ENCODE measurements at regions not wholly inside any gene's neighbourhood (a gene's known extent, or its start where the extent isn't known, plus 50 kb on each side); places are given as distances from the start of the nearest gene placed in this dataset.

DNA sequence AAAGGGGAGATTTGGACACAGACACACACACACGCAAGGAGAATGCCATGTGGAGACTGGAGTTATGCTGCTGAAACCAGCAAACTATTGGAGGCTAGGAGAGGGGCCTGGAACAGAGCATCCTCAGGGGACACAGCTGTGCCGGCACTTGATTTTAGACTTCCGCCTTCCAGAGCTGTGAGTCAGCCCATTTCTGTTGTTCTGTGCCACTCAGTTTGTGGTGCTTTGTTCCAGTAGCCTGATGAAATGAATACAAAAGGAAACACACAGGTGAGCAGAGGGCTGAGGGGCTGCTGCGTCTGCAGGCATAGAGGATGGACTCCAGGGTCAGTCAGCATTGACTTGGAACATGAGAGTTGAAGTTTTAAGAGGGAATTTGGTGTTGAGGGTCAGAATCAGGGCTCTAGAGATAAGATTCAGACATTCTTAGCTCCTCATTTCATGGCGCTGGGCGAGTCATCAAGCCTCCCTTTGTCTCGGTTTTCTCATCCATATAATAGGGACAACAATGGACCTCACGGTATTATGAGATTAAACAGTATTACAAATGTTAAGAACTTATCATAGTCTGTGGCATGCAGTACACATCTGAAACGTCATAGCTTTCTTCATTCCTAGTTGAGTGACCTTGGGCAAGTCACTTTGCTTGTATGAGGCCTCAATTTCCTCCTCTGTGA is 191.0 kb downstream of the MIAT start:
- TF ChIP-seq, protein P1, sequence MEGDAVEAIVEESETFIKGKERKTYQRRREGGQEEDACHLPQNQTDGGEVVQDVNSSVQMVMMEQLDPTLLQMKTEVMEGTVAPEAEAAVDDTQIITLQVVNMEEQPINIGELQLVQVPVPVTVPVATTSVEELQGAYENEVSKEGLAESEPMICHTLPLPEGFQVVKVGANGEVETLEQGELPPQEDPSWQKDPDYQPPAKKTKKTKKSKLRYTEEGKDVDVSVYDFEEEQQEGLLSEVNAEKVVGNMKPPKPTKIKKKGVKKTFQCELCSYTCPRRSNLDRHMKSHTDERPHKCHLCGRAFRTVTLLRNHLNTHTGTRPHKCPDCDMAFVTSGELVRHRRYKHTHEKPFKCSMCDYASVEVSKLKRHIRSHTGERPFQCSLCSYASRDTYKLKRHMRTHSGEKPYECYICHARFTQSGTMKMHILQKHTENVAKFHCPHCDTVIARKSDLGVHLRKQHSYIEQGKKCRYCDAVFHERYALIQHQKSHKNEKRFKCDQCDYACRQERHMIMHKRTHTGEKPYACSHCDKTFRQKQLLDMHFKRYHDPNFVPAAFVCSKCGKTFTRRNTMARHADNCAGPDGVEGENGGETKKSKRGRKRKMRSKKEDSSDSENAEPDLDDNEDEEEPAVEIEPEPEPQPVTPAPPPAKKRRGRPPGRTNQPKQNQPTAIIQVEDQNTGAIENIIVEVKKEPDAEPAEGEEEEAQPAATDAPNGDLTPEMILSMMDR (IDR thresholded peaks at IDR 0.05), result no peak
- TF ChIP-seq POLR2A (IDR thresholded peaks at IDR 0.05), result no peak

Measured in adrenal gland (tissue), 5 donors.